ENCODE measurements at regions not wholly inside any gene's neighbourhood (a gene's known extent, or its start where the extent isn't known, plus 50 kb on each side); places are given as distances from the start of the nearest gene placed in this dataset.

- DNase-seq (ENCODE audit: low read depth in 2 of 2): no peak
These were observed 204.2 kb upstream of the TBC1D5 start for GRCh38 chr3:17946619-17947018.

- DNase-seq (ENCODE audit: low read depth in 2 of 2): no peak
These were observed 203.5 kb upstream of the TBC1D5 start for GRCh38 chr3:17945799-17946399.

GRCh38 chr3:17945018-17945798 is 202.8 kb upstream of the TBC1D5 start:
- no peak for DNase-seq (ENCODE audit: low read depth in 2 of 2)

GRCh38 chr3:17942856-17943255 is 200.4 kb upstream of the TBC1D5 start:
- DNase-seq (ENCODE audit: low read depth in 2 of 2): no peak

DNA sequence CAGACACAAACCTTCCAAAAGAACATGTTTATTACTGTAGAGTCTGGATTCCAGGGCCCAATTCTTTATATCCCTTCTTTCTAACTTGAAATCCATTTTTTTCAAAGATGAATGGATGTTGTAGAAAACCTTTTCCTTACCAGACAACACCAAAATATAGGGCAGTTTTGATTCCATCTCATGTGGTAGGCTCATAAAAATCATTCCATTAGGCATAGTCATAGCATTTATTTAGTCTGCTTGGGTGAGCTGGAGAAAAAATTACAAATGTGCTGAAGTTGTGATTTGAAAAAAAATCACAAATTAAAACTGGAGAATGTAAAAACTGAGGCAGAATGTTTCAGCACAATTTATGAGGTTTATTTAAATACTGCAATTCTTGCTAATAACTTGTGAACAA is 199.3 kb upstream of the TBC1D5 start:
- no peak for DNase-seq (ENCODE audit: low read depth in 2 of 2)

GRCh38 chr3:17941152-17941551 is 198.7 kb upstream of the TBC1D5 start:
- no peak for DNase-seq (ENCODE audit: low read depth in 2 of 2)

DNA sequence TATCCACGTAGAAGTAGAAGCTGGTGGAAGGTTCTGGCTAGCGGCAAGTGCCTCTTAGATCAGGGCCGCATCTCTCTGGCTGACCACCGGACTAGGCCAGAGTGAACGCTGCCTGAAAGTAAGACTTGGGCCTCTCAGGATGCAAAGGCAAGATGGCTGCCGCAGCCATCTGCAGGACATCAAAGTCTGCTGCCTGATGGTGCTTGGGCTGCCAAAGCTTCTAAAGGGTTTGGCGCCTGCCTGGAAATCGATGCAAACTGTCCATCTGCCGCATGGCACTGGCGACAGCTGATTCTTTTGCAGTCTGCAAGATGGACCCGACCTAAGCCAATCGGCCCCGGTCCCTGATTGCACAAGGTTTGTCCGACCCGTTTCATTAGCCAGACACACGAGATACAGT is 196.7 kb upstream of the TBC1D5 start:
- DNase-seq (ENCODE audit: low read depth in 2 of 2): no peak

DNA sequence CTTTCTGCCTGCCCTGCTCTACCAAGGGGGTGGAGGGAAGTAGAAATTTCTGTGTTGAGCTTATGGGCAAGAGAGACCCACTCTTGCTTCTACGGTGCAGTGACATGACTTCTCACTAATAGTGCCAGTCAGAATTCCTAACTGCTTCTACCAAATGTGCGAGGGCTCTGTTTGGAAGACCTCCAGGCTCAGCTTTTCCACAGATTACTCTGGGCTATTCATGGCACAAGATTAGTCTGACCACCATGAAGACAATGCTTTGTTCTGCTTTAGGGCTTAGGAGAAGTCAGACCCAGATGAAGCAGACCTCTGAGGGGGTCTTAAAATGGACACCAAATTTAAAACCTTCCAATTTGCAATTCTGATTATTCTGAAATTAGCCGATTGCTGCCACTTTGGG is 195.9 kb upstream of the TBC1D5 start:
- DNase-seq (ENCODE audit: low read depth in 2 of 2): no peak

- no peak for DNase-seq (ENCODE audit: low read depth in 2 of 2)
These were observed 194.5 kb upstream of the TBC1D5 start for GRCh38 chr3:17936736-17937480.

GRCh38 chr3:17935222-17935621 is 192.8 kb upstream of the TBC1D5 start:
- DNase-seq (ENCODE audit: low read depth in 2 of 2): no peak

DNA sequence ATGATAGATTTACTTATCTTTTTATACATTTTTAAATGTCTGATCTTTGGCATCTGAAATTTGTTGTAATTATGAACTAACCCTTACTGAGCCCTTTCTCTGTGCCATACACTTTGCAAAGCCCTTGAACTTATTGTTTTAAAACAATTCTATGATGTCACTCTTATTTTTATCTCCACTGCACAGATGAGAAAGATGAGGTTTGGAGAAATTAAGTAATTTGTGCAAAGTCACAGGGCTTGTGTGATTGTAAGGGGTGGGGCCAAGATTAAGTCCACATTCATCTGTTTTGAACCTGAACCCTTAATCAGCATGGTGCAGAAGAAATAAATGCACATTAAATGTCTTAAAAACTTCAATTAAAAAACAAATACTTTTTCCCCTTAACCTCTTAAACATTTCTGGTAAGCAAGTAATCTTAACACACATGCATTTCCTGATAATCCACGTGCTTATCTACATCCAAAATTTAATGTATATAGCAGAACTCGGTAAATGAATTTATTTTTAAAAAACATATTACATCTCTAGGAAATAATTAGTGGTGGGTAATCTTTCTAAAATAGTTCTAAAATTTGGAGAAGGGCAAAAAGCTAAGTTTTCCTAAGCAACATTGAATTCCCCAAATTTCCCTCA is 189.8 kb upstream of the TBC1D5 start:
- no peak for DNase-seq (ENCODE audit: low read depth in 2 of 2)

DNA sequence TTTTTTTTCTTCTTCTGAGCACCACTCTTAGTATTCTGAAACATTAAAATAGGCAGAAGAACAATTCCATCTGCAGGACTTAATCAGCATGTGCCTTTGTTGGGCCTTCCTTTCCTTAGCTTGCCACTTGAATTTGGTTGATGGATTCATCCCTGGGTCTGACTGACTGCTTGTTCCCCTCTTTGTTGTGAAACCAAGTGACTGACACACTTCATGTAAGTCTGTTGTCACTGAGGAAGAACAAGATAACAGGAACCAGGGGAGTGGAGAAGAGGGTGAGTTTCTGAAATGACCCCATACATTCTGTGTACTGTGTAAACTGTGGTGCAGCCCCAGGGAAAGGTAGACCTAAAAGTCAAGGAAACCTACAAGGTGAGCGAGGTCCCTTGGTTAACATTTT is 188.7 kb upstream of the TBC1D5 start:
- no peak for DNase-seq (ENCODE audit: low read depth in 2 of 2)

DNA sequence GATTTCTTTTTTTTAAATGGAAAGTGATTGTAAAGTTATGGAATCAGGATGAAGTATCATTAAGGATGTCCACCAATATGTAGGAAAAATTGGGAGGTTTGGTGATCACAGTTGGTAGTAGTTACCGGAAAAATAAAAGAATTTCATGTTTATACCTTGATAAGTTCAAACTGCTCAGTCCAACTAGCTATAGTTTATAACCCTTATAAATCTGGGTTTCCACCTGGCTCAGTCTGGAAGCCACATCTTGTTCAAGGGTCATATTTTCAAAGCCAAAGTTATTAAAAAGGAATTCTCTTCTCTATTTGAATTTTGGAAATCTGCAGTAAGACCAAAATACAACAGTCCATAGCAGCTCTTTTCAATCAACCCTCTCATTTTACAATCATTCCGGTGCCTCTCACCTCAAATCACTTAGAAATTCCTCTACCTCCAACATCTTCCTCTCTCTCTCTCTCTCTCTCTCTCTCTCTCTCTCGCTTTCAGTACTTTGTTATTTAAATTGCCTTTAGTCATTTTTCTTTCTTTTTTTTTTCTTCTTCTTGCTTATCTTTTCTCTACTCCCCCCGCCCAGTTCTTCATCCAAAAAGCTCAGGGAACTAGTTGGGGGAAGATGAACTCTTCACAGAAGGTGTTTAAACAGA is 186.2 kb upstream of the TBC1D5 start:
- no peak for DNase-seq (ENCODE audit: low read depth in 2 of 2)

DNA sequence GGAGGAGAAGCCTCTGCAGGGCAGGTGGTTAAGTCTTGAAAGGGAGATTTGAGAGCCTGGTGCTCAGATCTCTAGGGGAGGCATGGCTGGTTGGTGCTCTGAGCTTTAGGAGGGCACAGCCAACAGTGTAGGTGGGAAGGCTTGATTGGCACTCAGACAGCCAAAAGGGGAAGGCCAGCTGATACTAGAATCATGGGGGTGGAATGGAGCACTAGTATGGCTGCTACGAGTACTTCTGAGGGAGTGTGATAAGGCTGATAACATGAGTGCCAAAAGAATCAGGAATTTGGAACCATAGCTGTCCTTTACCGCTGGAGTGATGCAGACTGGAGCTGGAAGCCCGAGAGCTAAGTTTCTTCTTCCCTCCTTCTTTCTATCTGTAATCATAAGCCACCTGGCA is 184.6 kb upstream of the TBC1D5 start:
- no peak for DNase-seq (ENCODE audit: low read depth in 2 of 2)

GRCh38 chr3:17915341-17915740 is 172.9 kb upstream of the TBC1D5 start:
- no peak for DNase-seq (ENCODE audit: low read depth in 2 of 2)

DNA sequence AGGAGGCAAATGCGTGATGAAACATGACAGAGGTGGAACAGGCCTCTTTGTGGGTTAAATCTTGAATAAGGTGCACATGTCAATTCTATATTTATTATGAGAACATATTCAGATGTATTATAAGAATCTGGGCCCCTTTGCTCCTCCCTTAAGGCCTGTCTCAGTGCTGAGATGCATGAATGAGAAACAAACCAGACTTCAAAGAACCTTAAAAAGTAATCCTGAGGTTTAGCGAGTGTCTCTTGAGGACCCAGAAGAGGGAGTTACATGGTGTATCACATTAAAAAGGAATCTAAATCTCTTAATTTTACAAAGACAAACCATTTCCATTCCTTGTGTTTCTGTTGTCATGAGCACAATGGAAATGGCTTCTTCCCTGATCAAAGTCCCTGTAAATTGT is 170.9 kb upstream of the TBC1D5 start:
- no peak for DNase-seq (ENCODE audit: low read depth in 2 of 2)

DNA sequence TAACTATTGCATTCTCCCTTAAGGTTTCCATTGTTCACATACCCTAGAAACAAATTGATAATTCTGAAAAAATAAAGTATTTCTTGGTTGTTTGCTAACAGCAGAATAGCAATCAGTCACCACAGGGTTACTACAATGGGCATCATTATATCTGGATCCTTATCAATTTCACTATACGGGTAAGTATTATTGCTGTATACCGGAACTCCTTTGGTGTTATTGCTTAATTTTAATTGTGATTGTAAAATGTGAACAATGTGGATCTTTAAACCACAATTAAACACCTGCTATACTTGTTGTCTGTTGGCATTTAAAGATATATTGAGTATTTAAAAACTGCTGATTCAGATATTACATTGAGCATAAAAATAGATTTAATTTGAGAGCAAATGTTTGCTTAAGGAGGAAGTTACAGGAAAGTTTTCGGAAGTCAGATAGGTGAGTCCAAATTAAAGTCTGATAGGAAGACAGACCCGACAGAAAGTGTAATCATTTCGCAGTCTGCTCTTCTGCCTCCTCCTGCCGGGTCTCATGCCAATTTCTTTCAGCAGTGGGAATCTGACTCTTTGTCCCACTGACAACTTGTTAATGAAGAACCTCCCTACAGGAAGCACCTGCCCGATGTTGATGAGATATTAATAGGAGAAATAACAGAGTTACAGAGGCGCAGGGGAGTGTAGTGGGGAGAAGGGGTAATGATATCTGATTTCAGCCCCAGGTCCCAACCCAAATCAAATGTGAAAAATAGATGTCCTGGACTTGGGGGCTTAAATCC is 169.7 kb upstream of the TBC1D5 start:
- no peak for DNase-seq (ENCODE audit: low read depth in 2 of 2)

GRCh38 chr3:17910922-17911321 is 168.5 kb upstream of the TBC1D5 start:
- no peak for DNase-seq (ENCODE audit: low read depth in 2 of 2)

- no peak for DNase-seq (ENCODE audit: low read depth in 2 of 2)
These were observed 167.3 kb upstream of the TBC1D5 start for GRCh38 chr3:17909714-17910113.

- DNase-seq (ENCODE audit: low read depth in 2 of 2): no peak
These were observed 166.2 kb upstream of the TBC1D5 start for GRCh38 chr3:17908399-17909191.
